Panc1 (cell line): ENCODE measurements at regions not wholly inside any gene's neighbourhood (a gene's known extent, or its start where the extent isn't known, plus 50 kb on each side); places are given as distances from the start of the nearest gene placed in this dataset.

Experiments used
- ATAC-seq: fragments of 200-7000 bp; cut with Tn5 transposase; 2 replicates; pipeline ENCODE4 v1.9.1; 2020; ENCODE audit warnings: mild to moderate bottlenecking, moderate library complexity
- BruUV-seq: library from RNA; stranded (reverse); fragments of 400-500 nt; replicated peaks from 2 replicates; lab custom pipeline; 2021; lab: Mats Ljungman, UMichigan
- CTCF ChIA-PET: fragments of 300-600 bp; sonication (Branson Sonifier 250); formaldehyde crosslinking; loops from one replicate; lab custom pipeline; 2022; ENCODE audit warnings: antibody characterized with exemption; lab: Charles Lee
- POLR2A ChIA-PET: fragments of 300-600 bp; sonication (Branson Sonifier 250); formaldehyde crosslinking; loops from one replicate; lab custom pipeline; 2022; ENCODE audit warnings: antibody characterized with exemption; lab: Charles Lee
- DNase-seq: peaks from one replicate; pipeline ENCODE4 v3.0.0-alpha.2; 2010; ENCODE audit warnings: low read depth, low spot score
- H3K27ac ChIP-seq: 2 replicates; pipeline ENCODE4 v1.5.1; 2011; ENCODE audit warnings: mild to moderate bottlenecking, low read length, inconsistent platforms
- H3K27me3 ChIP-seq: fragments of 200-500 bp; sonication (Bioruptor generic); 2 replicates; pipeline ENCODE4 v1.6.0; 2014; ENCODE audit warnings: low read length, inconsistent platforms; ENCODE audit not compliant: control insufficient read depth, insufficient read depth
- H3K36me3 ChIP-seq: fragments of 200-500 bp; sonication (Bioruptor generic); 2 replicates; pipeline ENCODE4 v1.5.1; 2014; ENCODE audit warnings: inconsistent platforms, mild to moderate bottlenecking, low read length, moderate library complexity; ENCODE audit not compliant: control insufficient read depth, insufficient read depth
- H3K4me1 ChIP-seq: 2 replicates; pipeline ENCODE4 v1.5.1; 2011; ENCODE audit warnings: inconsistent platforms, mild to moderate bottlenecking, low read length, moderate library complexity; ENCODE audit not compliant: control insufficient read depth, insufficient read depth
- H3K4me3 ChIP-seq, 2 experiments: 2 replicates each; pipeline ENCODE4 v1.5.1; 2011 to 2012; ENCODE audit warnings: low read depth in 2 of 2, low read length in 2 of 2, mild to moderate bottlenecking in 2 of 2, inconsistent platforms in 1 of 2, moderate library complexity in 1 of 2
- H3K9me3 ChIP-seq: fragments of 200-500 bp; sonication (Bioruptor generic); 2 replicates; pipeline ENCODE4 v1.5.1; 2014; ENCODE audit warnings: low read depth, mild to moderate bottlenecking, inconsistent platforms, low read length, moderate library complexity; ENCODE audit not compliant: control insufficient read depth, insufficient read depth
- POLR2AphosphoS5 ChIP-seq: IDR thresholded peaks from 2 replicates; pipeline ENCODE4 v1.6.1; 2012; ENCODE audit warnings: mild to moderate bottlenecking, low read depth, low read length, moderate library complexity
- SIN3A ChIP-seq: IDR thresholded peaks from 2 replicates; pipeline ENCODE4 v1.6.1; 2012; ENCODE audit warnings: low read depth, mild to moderate bottlenecking, low read length, moderate library complexity, borderline replicate concordance; ENCODE audit not compliant: insufficient read depth
- TCF7L2 ChIP-seq: IDR thresholded peaks from 2 replicates; pipeline ENCODE4 v1.6.1; 2011; ENCODE audit warnings: mild to moderate bottlenecking, low read depth, low read length, inconsistent platforms
- in situ Hi-C: cut with HindIII; loops from 2 replicates; pipeline ENCODE4 v1.10.0; 2016; ENCODE audit warnings: low sequenced_read_pairs, low pct_unique_long_range_greater_than_20kb
- intact Hi-C: fragments of 100-400 bp; cut with micrococcal nuclease; formaldehyde crosslinking; loops from one replicate; pipeline ENCODE4 v1.10.0; 2022; ENCODE audit not compliant: unreplicated experiment
- TF ChIP-seq, protein P1 (sequence below): fragments of 450-650 bp; IDR thresholded peaks from 2 replicates; pipeline ENCODE4 v1.5.1; 2017; ENCODE audit warnings: mild to moderate bottlenecking
- TF ChIP-seq, protein P2 (sequence below), 2 experiments: IDR thresholded peaks; 2 replicates each; pipeline ENCODE4 v1.6.1; 2011 to 2012; ENCODE audit warnings: low read depth in 2 of 2, control low read depth in 1 of 2, low read length in 1 of 2, mild to moderate bottlenecking in 1 of 2, moderate library complexity in 1 of 2; ENCODE audit not compliant: insufficient read depth in 1 of 2

DNA sequence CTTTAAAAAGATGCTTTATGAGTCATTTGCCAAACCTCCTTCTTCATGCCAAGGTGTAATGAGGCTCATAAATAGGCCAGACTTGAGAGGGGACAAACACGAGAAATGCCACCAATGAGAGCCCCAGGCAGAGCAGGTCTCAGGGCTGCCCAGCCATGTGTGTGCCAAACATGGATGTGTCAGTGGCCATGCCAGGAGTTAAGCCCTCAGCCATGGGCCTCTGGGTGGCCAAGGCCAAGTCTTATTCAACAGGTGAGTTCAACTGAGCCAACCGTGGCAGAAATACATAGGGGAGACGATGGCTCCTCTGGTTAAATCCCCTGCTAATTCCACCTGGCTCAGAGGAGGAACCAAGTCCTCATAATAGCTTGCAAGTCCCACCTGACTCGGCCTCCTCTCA lies 358.8 kb downstream of the PREX1 start:
- no peaks in the 10 kb centered on the region for H3K4me1 ChIP-seq
- CTCF ChIA-PET, result no interaction called here
- H3K9me3 ChIP-seq, result no peaks in the 10 kb centered on the region
- intact Hi-C loops (no loop called here), in situ Hi-C loops (no loop called here)
- no peak for TF ChIP-seq TCF7L2
- TF ChIP-seq, protein P1, sequence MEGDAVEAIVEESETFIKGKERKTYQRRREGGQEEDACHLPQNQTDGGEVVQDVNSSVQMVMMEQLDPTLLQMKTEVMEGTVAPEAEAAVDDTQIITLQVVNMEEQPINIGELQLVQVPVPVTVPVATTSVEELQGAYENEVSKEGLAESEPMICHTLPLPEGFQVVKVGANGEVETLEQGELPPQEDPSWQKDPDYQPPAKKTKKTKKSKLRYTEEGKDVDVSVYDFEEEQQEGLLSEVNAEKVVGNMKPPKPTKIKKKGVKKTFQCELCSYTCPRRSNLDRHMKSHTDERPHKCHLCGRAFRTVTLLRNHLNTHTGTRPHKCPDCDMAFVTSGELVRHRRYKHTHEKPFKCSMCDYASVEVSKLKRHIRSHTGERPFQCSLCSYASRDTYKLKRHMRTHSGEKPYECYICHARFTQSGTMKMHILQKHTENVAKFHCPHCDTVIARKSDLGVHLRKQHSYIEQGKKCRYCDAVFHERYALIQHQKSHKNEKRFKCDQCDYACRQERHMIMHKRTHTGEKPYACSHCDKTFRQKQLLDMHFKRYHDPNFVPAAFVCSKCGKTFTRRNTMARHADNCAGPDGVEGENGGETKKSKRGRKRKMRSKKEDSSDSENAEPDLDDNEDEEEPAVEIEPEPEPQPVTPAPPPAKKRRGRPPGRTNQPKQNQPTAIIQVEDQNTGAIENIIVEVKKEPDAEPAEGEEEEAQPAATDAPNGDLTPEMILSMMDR, result no peak
- no peak for TF ChIP-seq SIN3A
- no peak for TF ChIP-seq POLR2AphosphoS5
- TF ChIP-seq, protein P2, sequence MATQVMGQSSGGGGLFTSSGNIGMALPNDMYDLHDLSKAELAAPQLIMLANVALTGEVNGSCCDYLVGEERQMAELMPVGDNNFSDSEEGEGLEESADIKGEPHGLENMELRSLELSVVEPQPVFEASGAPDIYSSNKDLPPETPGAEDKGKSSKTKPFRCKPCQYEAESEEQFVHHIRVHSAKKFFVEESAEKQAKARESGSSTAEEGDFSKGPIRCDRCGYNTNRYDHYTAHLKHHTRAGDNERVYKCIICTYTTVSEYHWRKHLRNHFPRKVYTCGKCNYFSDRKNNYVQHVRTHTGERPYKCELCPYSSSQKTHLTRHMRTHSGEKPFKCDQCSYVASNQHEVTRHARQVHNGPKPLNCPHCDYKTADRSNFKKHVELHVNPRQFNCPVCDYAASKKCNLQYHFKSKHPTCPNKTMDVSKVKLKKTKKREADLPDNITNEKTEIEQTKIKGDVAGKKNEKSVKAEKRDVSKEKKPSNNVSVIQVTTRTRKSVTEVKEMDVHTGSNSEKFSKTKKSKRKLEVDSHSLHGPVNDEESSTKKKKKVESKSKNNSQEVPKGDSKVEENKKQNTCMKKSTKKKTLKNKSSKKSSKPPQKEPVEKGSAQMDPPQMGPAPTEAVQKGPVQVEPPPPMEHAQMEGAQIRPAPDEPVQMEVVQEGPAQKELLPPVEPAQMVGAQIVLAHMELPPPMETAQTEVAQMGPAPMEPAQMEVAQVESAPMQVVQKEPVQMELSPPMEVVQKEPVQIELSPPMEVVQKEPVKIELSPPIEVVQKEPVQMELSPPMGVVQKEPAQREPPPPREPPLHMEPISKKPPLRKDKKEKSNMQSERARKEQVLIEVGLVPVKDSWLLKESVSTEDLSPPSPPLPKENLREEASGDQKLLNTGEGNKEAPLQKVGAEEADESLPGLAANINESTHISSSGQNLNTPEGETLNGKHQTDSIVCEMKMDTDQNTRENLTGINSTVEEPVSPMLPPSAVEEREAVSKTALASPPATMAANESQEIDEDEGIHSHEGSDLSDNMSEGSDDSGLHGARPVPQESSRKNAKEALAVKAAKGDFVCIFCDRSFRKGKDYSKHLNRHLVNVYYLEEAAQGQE (IDR thresholded peaks at IDR 0.05; ENCODE audit: insufficient read depth in 1 of 2, low read depth in 2 of 2, low read length in 1 of 2), result no peak
- POLR2A ChIA-PET, result no interaction called here
- ATAC-seq (no peak), DNase-seq (no peak)
- no TSS peak for BruUV-seq
- H3K27me3 ChIP-seq, result peaks cover 11% of the 10 kb centered on the region
- H3K36me3 ChIP-seq, result no peaks in the 10 kb centered on the region
- H3K27ac ChIP-seq, result no peak overlapping the region
- no peak overlapping the region for H3K4me3 ChIP-seq

DNA sequence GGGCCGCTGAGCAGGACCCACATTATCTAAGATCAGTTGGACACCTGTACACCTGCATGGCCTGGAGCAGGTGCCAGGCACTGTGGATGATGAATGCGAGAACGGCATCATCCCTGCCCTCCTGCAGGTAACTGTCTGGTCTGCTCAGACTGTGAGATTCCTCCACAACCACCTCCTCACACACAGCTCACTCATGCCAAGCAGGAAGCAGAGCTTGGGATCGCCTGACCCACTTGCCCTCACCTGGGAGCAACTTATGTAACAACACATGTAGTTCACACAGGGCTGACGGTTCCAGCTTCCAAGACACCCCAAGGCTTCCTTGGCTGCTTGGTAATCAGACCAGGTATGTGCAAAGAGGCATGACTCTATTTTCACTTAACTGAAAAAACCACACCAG lies 359.2 kb downstream of the PREX1 start:
- Histone ChIP-seq H3K27ac (no peak overlapping the region), H3K27me3 (peaks cover 11% of the 10 kb centered on the region), H3K4me1 (no peaks in the 10 kb centered on the region), H3K4me3 (no peak overlapping the region), H3K9me3 (no peaks in the 10 kb centered on the region), H3K36me3 (no peaks in the 10 kb centered on the region)
- POLR2A ChIA-PET, result no interaction called here
- no peak for ATAC-seq
- intact Hi-C loops (no loop called here), in situ Hi-C loops (no loop called here)
- DNase-seq, result no peak
- CTCF ChIA-PET, result interaction anchor here (0.7 kb wide), 1 partner anchor 682 kb away, joined by 3 read pairs; no protein-coding TSS in a partner anchor
- no TSS peak for BruUV-seq
- TF ChIP-seq POLR2AphosphoS5, result no peak
- TF ChIP-seq, protein P2 (IDR thresholded peaks at IDR 0.05; ENCODE audit: insufficient read depth in 1 of 2, low read depth in 2 of 2, low read length in 1 of 2), result no peak
- TF ChIP-seq SIN3A, result no peak
- TF ChIP-seq, protein P1, result no peak
- no peak for TF ChIP-seq TCF7L2
